ENCODE measurements at regions not wholly inside any gene's neighbourhood (a gene's known extent, or its start where the extent isn't known, plus 50 kb on each side); places are given as distances from the start of the nearest gene placed in this dataset.

- TF ChIP-seq ARNTL (CRISPR knock-in tag; IDR thresholded peaks at IDR 0.05; ENCODE audit: borderline replicate concordance, low read depth) (no peak), PPARA (CRISPR knock-in tag; IDR thresholded peaks at IDR 0.05; ENCODE audit: borderline replicate concordance) (no peak), ESRRG (CRISPR knock-in tag; IDR thresholded peaks at IDR 0.05) (no peak), ZNF565 (CRISPR knock-in tag; conservative IDR thresholded peaks at IDR 0.05; ENCODE audit: low read depth) (no peak), CSDC2 (CRISPR knock-in tag; IDR thresholded peaks at IDR 0.05) (no peak), ZFP30 (CRISPR knock-in tag; IDR thresholded peaks at IDR 0.05) (no peak)
- TF ChIP-seq, protein P1, sequence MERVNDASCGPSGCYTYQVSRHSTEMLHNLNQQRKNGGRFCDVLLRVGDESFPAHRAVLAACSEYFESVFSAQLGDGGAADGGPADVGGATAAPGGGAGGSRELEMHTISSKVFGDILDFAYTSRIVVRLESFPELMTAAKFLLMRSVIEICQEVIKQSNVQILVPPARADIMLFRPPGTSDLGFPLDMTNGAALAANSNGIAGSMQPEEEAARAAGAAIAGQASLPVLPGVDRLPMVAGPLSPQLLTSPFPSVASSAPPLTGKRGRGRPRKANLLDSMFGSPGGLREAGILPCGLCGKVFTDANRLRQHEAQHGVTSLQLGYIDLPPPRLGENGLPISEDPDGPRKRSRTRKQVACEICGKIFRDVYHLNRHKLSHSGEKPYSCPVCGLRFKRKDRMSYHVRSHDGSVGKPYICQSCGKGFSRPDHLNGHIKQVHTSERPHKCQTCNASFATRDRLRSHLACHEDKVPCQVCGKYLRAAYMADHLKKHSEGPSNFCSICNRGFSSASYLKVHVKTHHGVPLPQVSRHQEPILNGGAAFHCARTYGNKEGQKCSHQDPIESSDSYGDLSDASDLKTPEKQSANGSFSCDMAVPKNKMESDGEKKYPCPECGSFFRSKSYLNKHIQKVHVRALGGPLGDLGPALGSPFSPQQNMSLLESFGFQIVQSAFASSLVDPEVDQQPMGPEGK (CRISPR knock-in tag; IDR thresholded peaks at IDR 0.05; ENCODE audit: borderline replicate concordance) = no peak
- TF ChIP-seq, protein P2, sequence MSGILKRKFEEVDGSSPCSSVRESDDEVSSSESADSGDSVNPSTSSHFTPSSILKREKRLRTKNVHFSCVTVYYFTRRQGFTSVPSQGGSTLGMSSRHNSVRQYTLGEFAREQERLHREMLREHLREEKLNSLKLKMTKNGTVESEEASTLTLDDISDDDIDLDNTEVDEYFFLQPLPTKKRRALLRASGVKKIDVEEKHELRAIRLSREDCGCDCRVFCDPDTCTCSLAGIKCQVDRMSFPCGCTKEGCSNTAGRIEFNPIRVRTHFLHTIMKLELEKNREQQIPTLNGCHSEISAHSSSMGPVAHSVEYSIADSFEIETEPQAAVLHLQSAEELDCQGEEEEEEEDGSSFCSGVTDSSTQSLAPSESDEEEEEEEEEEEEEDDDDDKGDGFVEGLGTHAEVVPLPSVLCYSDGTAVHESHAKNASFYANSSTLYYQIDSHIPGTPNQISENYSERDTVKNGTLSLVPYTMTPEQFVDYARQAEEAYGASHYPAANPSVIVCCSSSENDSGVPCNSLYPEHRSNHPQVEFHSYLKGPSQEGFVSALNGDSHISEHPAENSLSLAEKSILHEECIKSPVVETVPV (CRISPR knock-in tag; IDR thresholded peaks at IDR 0.05) = no peak
Observed at GRCh38 chr9:26710008-26710407, 182.6 kb downstream of the CAAP1 start.

Measured in SK-N-SH treated with all-trans-retinoic acid at 6 μM for 48 hours (cell line).